Cardiac fibroblast (primary cell): ENCODE measurements at regions not wholly inside any gene's neighbourhood (a gene's known extent, or its start where the extent isn't known, plus 50 kb on each side); places are given as distances from the start of the nearest gene placed in this dataset.

ENCODE experiments used
- DNase-seq, 2 donors: peaks; one replicate each; pipeline versions ENCODE4 v3.0.0 to v3.0.0-alpha.2; 2010; ENCODE audit warnings: low read depth in 2 of 2
- H3K4me3 ChIP-seq, 2 donors: replicated peaks in 1 of 2; 1 replicate in 1 of 2; 2 replicates in 1 of 2; pipeline ENCODE4 v1.5.1; 2011; ENCODE audit warnings: low read depth in 2 of 2, low read length in 2 of 2, mild to moderate bottlenecking in 2 of 2, moderate library complexity in 1 of 2
- TF ChIP-seq, protein P1 (sequence below): IDR thresholded peaks from one replicate; pipeline ENCODE4 v1.5.1; 2011; ENCODE audit warnings: low read depth, mild to moderate bottlenecking, low read length, inconsistent platforms

DNA sequence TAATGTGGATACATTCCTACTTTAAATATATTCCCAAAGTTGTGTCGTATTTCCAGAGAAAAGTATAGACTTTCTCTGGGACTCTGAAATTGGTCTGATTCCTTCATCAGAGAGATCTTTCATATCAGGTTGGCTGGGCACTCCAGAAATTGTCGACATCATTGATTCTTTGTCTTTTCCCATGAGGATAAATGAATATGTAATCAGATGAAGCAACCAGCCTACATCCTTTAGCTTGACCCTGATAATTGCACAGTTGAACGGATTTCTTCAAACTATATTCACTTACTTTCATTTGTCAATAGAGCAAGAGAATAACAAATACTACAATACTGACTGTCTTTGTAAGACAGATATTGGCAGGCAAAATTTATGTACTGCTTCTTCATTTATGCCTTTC is 680.2 kb upstream of the LRRTM4 start:
- DNase-seq, result no peak
- TF ChIP-seq, protein P1, sequence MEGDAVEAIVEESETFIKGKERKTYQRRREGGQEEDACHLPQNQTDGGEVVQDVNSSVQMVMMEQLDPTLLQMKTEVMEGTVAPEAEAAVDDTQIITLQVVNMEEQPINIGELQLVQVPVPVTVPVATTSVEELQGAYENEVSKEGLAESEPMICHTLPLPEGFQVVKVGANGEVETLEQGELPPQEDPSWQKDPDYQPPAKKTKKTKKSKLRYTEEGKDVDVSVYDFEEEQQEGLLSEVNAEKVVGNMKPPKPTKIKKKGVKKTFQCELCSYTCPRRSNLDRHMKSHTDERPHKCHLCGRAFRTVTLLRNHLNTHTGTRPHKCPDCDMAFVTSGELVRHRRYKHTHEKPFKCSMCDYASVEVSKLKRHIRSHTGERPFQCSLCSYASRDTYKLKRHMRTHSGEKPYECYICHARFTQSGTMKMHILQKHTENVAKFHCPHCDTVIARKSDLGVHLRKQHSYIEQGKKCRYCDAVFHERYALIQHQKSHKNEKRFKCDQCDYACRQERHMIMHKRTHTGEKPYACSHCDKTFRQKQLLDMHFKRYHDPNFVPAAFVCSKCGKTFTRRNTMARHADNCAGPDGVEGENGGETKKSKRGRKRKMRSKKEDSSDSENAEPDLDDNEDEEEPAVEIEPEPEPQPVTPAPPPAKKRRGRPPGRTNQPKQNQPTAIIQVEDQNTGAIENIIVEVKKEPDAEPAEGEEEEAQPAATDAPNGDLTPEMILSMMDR, result no peak

DNA sequence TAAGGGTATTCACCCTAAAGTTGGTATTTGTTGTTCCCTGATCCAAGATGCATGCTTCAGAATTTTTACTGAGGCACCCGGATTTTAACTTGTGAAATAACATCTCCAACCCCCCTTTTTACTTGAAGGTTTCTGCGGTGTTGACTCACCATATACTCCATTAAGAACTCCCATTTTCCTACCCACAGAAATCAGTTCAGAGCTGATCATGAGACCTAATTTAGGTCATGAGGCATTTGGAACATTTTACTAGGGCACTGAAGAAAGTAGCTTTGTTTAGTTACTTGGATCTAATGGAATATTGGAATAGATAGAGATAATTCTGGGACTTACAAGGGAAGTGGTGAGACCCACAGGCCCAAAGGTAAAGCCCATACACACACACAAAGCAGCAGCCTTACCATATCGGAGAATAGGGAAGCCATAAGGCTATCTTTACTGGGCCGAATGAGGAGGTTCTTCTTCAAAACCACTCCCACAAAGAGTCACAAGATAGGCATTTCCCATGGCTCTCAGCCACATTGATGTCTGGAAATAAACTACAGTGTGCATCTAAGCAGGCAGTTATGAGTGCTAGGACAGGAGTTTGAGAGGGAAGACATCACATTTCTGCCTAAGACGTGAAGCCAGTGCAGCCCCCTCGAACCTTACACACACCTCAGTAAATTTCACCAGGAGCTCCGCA is 681.0 kb upstream of the LRRTM4 start:
- H3K4me3 ChIP-seq, result no peak overlapping the region
- no peak for DNase-seq
- TF ChIP-seq, protein P1, result no peak

More for the DNA sequence above, 680.2 kb upstream of the LRRTM4 start:
- no peak overlapping the region for H3K4me3 ChIP-seq

DNA sequence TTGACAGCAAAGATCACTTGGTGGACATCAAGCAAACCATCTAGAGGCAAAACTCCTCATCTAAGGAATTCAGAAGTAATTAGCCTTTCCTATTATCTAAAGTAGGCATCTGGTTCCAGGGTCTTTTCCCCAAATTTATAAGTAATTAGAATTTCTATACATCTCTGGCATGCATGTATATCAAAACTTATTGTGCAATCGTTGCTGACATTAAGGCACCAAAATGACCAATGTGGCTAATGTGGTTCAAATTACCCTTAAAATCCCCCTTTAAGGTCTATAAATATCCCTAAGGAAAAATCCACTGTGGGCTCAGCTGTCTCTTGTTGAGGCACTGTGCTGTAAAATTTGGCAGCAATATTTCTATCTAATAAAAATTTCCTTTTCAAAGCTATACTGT is 695.9 kb upstream of the LRRTM4 start:
- no peak for DNase-seq
- no peak overlapping the region for H3K4me3 ChIP-seq
- TF ChIP-seq, protein P1, result no peak

DNA sequence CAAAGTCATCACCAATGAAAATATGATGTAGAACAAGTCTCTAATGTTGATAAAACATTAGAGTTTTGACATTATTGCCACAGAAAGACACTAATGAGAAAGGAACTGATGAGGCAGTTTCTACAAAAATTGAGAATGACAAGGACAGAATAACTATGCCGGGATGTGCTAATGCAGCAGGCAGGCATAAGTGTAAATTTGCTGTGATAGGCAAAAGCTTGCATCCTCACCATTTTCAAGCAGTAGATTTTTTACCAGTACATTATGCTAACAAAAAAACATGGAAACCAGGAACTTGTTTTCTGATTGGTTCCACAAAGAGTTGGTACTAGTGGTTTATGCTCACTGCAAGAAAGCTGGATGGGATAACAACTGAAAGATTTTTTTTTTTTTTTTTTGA is 715.5 kb upstream of the LRRTM4 start:
- no peak for DNase-seq

DNA sequence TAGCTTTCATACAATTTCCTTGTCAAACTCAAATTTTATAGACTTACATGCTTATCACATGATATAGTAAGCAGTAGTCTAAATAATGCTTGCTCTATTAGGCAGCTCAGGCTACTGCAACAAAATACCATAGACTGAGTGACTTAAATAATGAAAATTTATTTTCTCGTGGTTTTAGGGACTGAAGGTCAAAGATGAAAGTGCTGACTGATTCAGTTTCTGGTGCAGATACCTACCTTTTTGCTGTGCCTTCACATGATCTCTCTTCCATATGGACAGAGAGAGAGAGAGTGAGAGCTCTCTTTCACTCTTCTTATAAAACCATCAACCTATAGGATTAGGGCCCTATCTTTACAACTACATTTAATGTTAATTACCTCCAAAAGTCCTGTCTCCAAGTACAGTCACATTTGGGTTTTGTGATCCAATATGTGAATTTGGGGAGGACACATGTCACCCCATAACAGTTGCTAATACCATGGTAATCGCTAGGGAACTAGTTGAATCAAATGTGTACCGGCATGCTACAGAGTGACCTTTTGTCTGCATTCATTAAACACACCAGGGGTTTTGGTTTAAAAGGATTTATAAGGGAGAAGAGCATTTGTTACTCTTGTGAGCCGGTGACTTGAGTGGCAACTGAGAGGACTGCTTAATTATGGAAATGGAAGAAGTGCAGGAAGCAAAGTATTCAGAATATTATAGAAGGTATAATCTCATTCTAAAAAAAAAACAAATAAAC is 723.4 kb upstream of the LRRTM4 start:
- H3K4me3 ChIP-seq, result no peak overlapping the region
- TF ChIP-seq, protein P1, result no peak
- no peak for DNase-seq

More for the DNA sequence above, 715.5 kb upstream of the LRRTM4 start:
- TF ChIP-seq, protein P1, result no peak
- H3K4me3 ChIP-seq, result no peak overlapping the region

DNA sequence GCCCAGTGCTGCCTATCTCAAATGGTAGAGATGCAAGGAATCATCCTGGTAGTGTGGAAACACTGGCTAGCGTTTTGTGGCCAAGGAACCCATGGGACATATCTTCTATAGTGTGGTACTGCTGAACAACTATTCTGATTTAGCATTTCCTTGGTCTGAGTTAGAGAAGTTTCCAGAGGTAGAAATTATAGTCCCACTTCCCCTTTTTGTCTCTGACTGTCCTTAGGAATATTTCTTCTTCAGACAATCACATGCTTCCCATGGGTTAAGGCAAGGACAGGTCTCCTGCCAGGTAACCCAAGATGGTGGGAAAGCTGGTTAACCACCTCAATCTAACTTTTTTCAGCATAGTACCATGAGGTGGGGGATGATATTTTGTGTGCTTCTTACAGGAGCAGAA is 729.5 kb upstream of the LRRTM4 start:
- H3K4me3 ChIP-seq, result no peak overlapping the region
- TF ChIP-seq, protein P1, result no peak
- DNase-seq, result no peak
